ENCODE measurements at regions not wholly inside any gene's neighbourhood (a gene's known extent, or its start where the extent isn't known, plus 50 kb on each side); places are given as distances from the start of the nearest gene placed in this dataset.

DNA sequence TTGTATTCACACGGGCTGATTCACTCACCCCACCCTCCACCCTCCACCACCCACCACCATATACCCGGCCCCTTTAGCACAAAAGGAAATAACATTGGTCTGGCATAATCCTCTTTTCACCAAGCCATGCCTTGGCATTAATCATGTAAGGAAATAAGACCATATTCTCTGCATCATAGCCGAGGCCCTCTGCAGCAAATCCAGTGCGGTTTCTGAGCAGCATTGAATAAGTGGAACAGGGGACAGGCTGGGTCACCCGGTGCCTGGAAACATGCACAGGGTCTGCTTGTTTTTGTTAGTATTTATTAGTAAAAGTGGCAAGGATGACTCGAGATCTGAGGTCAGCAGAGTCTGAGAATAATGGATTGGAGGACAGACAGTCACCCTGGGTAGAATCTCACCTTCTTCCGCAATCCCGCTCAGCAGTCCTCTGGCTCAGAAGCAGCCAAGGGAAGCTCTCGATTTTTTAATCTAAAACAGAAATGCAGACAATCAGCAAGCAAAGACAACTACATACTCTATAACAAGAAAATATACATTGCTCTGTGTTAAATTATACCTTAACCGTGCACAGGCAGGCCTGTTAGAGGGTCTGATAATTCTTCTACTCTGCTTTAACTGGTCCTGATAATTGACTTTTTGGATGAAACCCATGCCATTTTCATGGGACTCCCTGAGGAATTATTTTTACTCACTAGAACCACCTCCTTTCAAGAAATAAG lies 52.4 kb upstream of the CDC42BPA start:
- no peak for DNase-seq (ENCODE audit: insufficient read length, low spot score)
- TF ChIP-seq, protein P1, sequence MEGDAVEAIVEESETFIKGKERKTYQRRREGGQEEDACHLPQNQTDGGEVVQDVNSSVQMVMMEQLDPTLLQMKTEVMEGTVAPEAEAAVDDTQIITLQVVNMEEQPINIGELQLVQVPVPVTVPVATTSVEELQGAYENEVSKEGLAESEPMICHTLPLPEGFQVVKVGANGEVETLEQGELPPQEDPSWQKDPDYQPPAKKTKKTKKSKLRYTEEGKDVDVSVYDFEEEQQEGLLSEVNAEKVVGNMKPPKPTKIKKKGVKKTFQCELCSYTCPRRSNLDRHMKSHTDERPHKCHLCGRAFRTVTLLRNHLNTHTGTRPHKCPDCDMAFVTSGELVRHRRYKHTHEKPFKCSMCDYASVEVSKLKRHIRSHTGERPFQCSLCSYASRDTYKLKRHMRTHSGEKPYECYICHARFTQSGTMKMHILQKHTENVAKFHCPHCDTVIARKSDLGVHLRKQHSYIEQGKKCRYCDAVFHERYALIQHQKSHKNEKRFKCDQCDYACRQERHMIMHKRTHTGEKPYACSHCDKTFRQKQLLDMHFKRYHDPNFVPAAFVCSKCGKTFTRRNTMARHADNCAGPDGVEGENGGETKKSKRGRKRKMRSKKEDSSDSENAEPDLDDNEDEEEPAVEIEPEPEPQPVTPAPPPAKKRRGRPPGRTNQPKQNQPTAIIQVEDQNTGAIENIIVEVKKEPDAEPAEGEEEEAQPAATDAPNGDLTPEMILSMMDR (IDR thresholded peaks at IDR 0.05; ENCODE audit: insufficient read depth, missing control alignments) = no peak
- FAIRE-seq = no peak

DNA sequence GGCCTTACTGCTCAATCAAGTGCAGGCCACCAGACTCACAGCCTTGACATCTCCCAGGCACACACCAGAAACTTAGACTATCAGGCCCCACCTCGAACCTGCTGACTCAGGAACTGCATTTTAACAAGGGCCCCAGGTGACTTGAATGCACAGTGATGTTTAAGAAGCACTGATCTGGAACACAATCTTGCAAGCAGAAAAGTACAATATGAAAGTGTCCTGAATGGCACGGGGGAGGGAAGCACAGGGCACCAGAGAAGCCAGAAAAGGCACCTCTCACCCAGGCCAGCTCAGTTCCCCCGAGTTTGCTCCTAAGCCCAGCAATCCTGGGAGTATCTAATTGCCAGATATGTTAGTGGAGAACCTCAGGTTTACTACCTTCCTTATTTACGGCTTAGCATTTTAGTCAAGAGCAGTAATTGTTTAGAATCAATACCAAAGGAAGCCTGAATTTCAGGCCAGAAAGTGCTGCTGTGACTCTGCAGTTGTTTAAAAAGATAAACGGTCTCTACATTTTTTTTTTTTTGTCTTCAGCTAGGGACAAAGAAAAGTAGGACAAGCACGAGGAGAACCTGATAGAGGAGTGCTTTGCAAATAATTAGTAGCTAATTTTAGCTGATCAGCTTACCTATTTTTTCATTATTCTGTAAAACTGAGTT lies 50.9 kb upstream of the CDC42BPA start:
- DNase-seq (ENCODE audit: insufficient read length, low spot score) (no peak), FAIRE-seq (no peak)
- TF ChIP-seq, protein P1 (IDR thresholded peaks at IDR 0.05; ENCODE audit: insufficient read depth, missing control alignments) = no peak

Measured in D721Med (cell line).